ENCODE measurements at regions not wholly inside any gene's neighbourhood (a gene's known extent, or its start where the extent isn't known, plus 50 kb on each side); places are given as distances from the start of the nearest gene placed in this dataset.

GRCh38 chr5:57102189-57102904, 71.5 kb upstream of the GPBP1 start:
- no peak for TF ChIP-seq SUZ12 (IDR thresholded peaks at IDR 0.05; ENCODE audit: extremely low read depth, insufficient read depth, insufficient read length)
- no peak for TF ChIP-seq ZNF274 (IDR thresholded peaks at IDR 0.05; ENCODE audit: low read depth, low read length)
